Hepatocyte (in vitro differentiated cells): ENCODE measurements at regions not wholly inside any gene's neighbourhood (a gene's known extent, or its start where the extent isn't known, plus 50 kb on each side); places are given as distances from the start of the nearest gene placed in this dataset.

Experiments
- CTCF ChIP-seq: fragments of 200-600 bp; sonication (generic); IDR thresholded peaks from 2 replicates; pipeline ENCODE4 v1.5.1; 2016; ENCODE audit warnings: antibody characterized with exemption, mild to moderate bottlenecking; ENCODE audit not compliant: poor library complexity
- EZH2 ChIP-seq: fragments of 200-600 bp; sonication (generic); IDR thresholded peaks from 2 replicates; pipeline ENCODE4 v1.6.1; 2016; ENCODE audit warnings: antibody characterized with exemption, mild to moderate bottlenecking, borderline replicate concordance
- EZH2phosphoT487 ChIP-seq: fragments of 200-600 bp; sonication (generic); IDR thresholded peaks from one replicate; pipeline ENCODE4 v1.6.1; 2018; ENCODE audit warnings: antibody characterized with exemption, mild to moderate bottlenecking, low read depth, moderate library complexity; ENCODE audit not compliant: unreplicated experiment, severe bottlenecking

GRCh38 chr1:29574871-29575270 lies 338.5 kb downstream of the PTPRU start:
- no peak for TF ChIP-seq CTCF
- no peak for TF ChIP-seq EZH2
- TF ChIP-seq EZH2phosphoT487, result no peak
